ENCODE measurements at regions not wholly inside any gene's neighbourhood (a gene's known extent, or its start where the extent isn't known, plus 50 kb on each side); places are given as distances from the start of the nearest gene placed in this dataset.

- Histone ChIP-seq H3K9me2 (ENCODE audit: insufficient read depth, low read length) (no peaks in the 10 kb centered on the region), H3K4me3 (ENCODE audit: low read length) (no peak overlapping the region), H3K27me3 (ENCODE audit: insufficient read depth, low read depth, low read length) (no peaks in the 10 kb centered on the region), H3K4me2 (ENCODE audit: low read length) (no peak overlapping the region), H3K36me3 (ENCODE audit: insufficient read depth, low read length) (no peaks in the 10 kb centered on the region), H3K9ac (ENCODE audit: low read length) (no peak overlapping the region), H3K79me2 (replicated peaks; ENCODE audit: insufficient read depth, low read length) (no peaks in the 10 kb centered on the region), H4K20me1 (ENCODE audit: insufficient read depth) (no peaks in the 10 kb centered on the region), H2AFZ (ENCODE audit: low read depth, low read length) (no peak overlapping the region), H3K27ac (ENCODE audit: low read length) (no peak overlapping the region), H3F3A (ENCODE audit: insufficient read depth, low read length, poor library complexity, severe bottlenecking) (no peaks in the 10 kb centered on the region), H3K9me3 (ENCODE audit: low read length) (no peaks in the 10 kb centered on the region)
- TF ChIP-seq, protein P1, sequence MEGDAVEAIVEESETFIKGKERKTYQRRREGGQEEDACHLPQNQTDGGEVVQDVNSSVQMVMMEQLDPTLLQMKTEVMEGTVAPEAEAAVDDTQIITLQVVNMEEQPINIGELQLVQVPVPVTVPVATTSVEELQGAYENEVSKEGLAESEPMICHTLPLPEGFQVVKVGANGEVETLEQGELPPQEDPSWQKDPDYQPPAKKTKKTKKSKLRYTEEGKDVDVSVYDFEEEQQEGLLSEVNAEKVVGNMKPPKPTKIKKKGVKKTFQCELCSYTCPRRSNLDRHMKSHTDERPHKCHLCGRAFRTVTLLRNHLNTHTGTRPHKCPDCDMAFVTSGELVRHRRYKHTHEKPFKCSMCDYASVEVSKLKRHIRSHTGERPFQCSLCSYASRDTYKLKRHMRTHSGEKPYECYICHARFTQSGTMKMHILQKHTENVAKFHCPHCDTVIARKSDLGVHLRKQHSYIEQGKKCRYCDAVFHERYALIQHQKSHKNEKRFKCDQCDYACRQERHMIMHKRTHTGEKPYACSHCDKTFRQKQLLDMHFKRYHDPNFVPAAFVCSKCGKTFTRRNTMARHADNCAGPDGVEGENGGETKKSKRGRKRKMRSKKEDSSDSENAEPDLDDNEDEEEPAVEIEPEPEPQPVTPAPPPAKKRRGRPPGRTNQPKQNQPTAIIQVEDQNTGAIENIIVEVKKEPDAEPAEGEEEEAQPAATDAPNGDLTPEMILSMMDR (IDR thresholded peaks at IDR 0.05; ENCODE audit: poor library complexity, severe bottlenecking), result no peak
- no peak for TF ChIP-seq TAF1 (IDR thresholded peaks at IDR 0.05; ENCODE audit: low read depth)
- TF ChIP-seq MXI1 (conservative IDR thresholded peaks at IDR 0.05; ENCODE audit: poor library complexity, severe bottlenecking), result no peak
- TF ChIP-seq SMC3 (conservative IDR thresholded peaks at IDR 0.05; ENCODE audit: poor library complexity), result no peak
- no peak for TF ChIP-seq EZH2 (IDR thresholded peaks at IDR 0.05; ENCODE audit: borderline replicate concordance, insufficient read depth, low read length, poor library complexity, severe bottlenecking)
- TF ChIP-seq, protein P2, sequence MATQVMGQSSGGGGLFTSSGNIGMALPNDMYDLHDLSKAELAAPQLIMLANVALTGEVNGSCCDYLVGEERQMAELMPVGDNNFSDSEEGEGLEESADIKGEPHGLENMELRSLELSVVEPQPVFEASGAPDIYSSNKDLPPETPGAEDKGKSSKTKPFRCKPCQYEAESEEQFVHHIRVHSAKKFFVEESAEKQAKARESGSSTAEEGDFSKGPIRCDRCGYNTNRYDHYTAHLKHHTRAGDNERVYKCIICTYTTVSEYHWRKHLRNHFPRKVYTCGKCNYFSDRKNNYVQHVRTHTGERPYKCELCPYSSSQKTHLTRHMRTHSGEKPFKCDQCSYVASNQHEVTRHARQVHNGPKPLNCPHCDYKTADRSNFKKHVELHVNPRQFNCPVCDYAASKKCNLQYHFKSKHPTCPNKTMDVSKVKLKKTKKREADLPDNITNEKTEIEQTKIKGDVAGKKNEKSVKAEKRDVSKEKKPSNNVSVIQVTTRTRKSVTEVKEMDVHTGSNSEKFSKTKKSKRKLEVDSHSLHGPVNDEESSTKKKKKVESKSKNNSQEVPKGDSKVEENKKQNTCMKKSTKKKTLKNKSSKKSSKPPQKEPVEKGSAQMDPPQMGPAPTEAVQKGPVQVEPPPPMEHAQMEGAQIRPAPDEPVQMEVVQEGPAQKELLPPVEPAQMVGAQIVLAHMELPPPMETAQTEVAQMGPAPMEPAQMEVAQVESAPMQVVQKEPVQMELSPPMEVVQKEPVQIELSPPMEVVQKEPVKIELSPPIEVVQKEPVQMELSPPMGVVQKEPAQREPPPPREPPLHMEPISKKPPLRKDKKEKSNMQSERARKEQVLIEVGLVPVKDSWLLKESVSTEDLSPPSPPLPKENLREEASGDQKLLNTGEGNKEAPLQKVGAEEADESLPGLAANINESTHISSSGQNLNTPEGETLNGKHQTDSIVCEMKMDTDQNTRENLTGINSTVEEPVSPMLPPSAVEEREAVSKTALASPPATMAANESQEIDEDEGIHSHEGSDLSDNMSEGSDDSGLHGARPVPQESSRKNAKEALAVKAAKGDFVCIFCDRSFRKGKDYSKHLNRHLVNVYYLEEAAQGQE (IDR thresholded peaks at IDR 0.05; ENCODE audit: borderline replicate concordance), result no peak
- no peak for TF ChIP-seq EP300 (conservative IDR thresholded peaks at IDR 0.05; ENCODE audit: poor library complexity, severe bottlenecking)
- no peak for TF ChIP-seq RAD21 (conservative IDR thresholded peaks at IDR 0.05)
- TF ChIP-seq POLR2AphosphoS5 (IDR thresholded peaks at IDR 0.05), result no peak
These were observed 135.6 kb downstream of the CHIC2 start for GRCh38 chr4:53928825-53929224.

GRCh38 chr4:53925050-53925605, 139.3 kb downstream of the CHIC2 start:
- H2AFZ ChIP-seq (ENCODE audit: low read depth, low read length), result no peak overlapping the region
- no peaks in the 10 kb centered on the region for H3K27me3 ChIP-seq (ENCODE audit: insufficient read depth, low read depth, low read length)
- no peak for TF ChIP-seq POLR2AphosphoS5 (IDR thresholded peaks at IDR 0.05)
- no peak for TF ChIP-seq EZH2 (IDR thresholded peaks at IDR 0.05; ENCODE audit: borderline replicate concordance, insufficient read depth, low read length, poor library complexity, severe bottlenecking)
- no peak for TF ChIP-seq EP300 (conservative IDR thresholded peaks at IDR 0.05; ENCODE audit: poor library complexity, severe bottlenecking)
- TF ChIP-seq TAF1 (IDR thresholded peaks at IDR 0.05; ENCODE audit: low read depth), result no peak
- TF ChIP-seq RAD21 (conservative IDR thresholded peaks at IDR 0.05), result no peak
- TF ChIP-seq, protein P1 (IDR thresholded peaks at IDR 0.05; ENCODE audit: poor library complexity, severe bottlenecking), result no peak
- no peak for TF ChIP-seq MXI1 (conservative IDR thresholded peaks at IDR 0.05; ENCODE audit: poor library complexity, severe bottlenecking)
- TF ChIP-seq, protein P2 (IDR thresholded peaks at IDR 0.05; ENCODE audit: borderline replicate concordance), result no peak
- no peak for TF ChIP-seq SMC3 (conservative IDR thresholded peaks at IDR 0.05; ENCODE audit: poor library complexity)
- no peak overlapping the region for H3K4me3 ChIP-seq (ENCODE audit: low read length)
- H3F3A ChIP-seq (ENCODE audit: insufficient read depth, low read length, poor library complexity, severe bottlenecking), result no peaks in the 10 kb centered on the region
- H3K9me3 ChIP-seq (ENCODE audit: low read length), result no peaks in the 10 kb centered on the region
- H4K20me1 ChIP-seq (ENCODE audit: insufficient read depth), result no peaks in the 10 kb centered on the region
- H3K9me2 ChIP-seq (ENCODE audit: insufficient read depth, low read length), result no peaks in the 10 kb centered on the region
- no peaks in the 10 kb centered on the region for H3K36me3 ChIP-seq (ENCODE audit: insufficient read depth, low read length)
- no peak overlapping the region for H3K4me2 ChIP-seq (ENCODE audit: low read length)
- no peaks in the 10 kb centered on the region for H3K79me2 ChIP-seq (replicated peaks; ENCODE audit: insufficient read depth, low read length)
- no peak overlapping the region for H3K9ac ChIP-seq (ENCODE audit: low read length)
- H3K27ac ChIP-seq (ENCODE audit: low read length), result no peak overlapping the region
